Right lobe of liver (tissue), 6 donors: ENCODE measurements at regions not wholly inside any gene's neighbourhood (a gene's known extent, or its start where the extent isn't known, plus 50 kb on each side); places are given as distances from the start of the nearest gene placed in this dataset.
"Not testable (repeated sequence)": the region's sequence is repeated elsewhere in the genome, so short reads cannot be mapped to it uniquely, and the experiment has no call there.

Experiments
- ATAC-seq, 4 donors: fragments of 200-7000 bp; cut with Tn5 transposase; one replicate each; pipeline ENCODE4 v1.9.1; 2020; ENCODE audit warnings: mild to moderate bottlenecking in 4 of 4, moderate library complexity in 4 of 4
- DNase-seq, 3 donors: peaks; one replicate each; pipeline ENCODE4 v3.0.0-alpha.2; 2020
- H3K27ac ChIP-seq, 3 donors: fragments of 200-600 bp; one replicate each; pipeline ENCODE4 v1.8.0; 2022
- H3K27me3 ChIP-seq, 2 donors: fragments of 200-600 bp; one replicate each; pipeline ENCODE4 v1.8.0; 2022
- H3K36me3 ChIP-seq, 4 donors: fragments of 200-600 bp; sonication (generic) in 1 of 4; one replicate each; pipeline versions ENCODE4 v1.5.1 to v1.8.0; 2017 to 2022; ENCODE audit warnings: control low read depth in 1 of 4
- H3K4me1 ChIP-seq, 4 donors: fragments of 200-600 bp; sonication (generic) in 1 of 4; one replicate each; pipeline versions ENCODE4 v1.5.1 to v1.8.0; 2017 to 2022; ENCODE audit warnings: control low read depth in 1 of 4
- H3K4me3 ChIP-seq, 3 donors: fragments of 200-600 bp; one replicate each; pipeline ENCODE4 v1.8.0; 2022
- H3K9me3 ChIP-seq, 4 donors: fragments of 200-600 bp; sonication (generic) in 1 of 4; one replicate each; pipeline versions ENCODE4 v1.5.1 to v1.8.0; 2017 to 2022; ENCODE audit warnings: control low read depth in 1 of 4
- POLR2A ChIP-seq: fragments of 450-650 bp; IDR thresholded peaks from one replicate; pipeline ENCODE4 v1.6.1; 2017; ENCODE audit warnings: antibody characterized with exemption, mild to moderate bottlenecking
- WGBS: methylation state at CpG from one replicate; pipeline ENCODE4 v1.1.6; 2018; ENCODE audit warnings: low coverage, low lambda C conversion rate; ENCODE audit not compliant: insufficient coverage; ENCODE audit errors: missing lambda C conversion rate; 5-methylcytosine and 5-hydroxymethylcytosine counted together
- intact Hi-C, 2 donors: fragments of 100-400 bp; cut with DNase I; formaldehyde crosslinking; loops; one replicate each; pipeline versions ENCODE4 v1.11.2 to v1.14.1; 2022
- TF ChIP-seq, protein P1 (sequence below), 4 donors: fragments of 200-600 bp in 3 of 4; fragments of 450-650 bp in 1 of 4; IDR thresholded peaks; one replicate each; pipeline versions ENCODE4 v1.5.1 to v1.8.0; 2016 to 2022; ENCODE audit warnings: antibody characterized with exemption in 4 of 4, mild to moderate bottlenecking in 2 of 4
- donor health status: DM: no; HTN: yes; CAD: no.
- donor health status: DM: no; HTN: no; CAD: no.
- donor health status: DM: no; HTN: no; CAD: no.
- donor health status: DM: no; HTN: yes; CAD: no.
- donor health status: DM: no; HTN: yes; CAD: no.

DNA sequence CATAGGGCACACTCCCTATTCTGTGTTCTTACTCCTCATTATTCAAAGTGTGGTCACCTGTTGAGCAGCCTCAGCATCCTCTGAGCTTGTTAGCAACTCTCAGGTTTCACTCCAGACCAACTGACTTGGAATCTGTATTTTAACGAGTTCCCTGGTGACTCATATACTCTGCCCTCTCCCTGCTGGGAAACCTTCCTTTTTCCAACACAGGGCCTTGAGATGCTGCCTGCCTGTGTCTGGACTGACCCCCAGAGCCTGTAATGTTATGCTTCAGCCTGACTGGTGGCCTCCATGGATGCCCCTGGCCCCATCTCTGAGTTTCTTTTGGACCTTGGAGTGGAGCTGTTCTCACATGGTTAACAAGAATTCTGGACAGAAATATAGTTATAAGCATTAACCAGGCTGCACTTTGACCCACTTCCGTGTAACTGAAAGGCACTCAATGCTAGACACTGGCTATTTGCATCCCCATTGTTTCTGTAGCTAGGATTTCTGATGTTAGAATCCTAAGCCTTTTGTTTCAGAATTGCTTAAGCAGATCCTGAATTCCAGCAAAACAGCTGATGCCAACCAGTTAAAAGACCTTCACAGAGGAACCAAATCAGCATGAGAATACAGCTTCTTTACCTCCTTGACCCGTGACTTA is 262.6 kb downstream of the STIM2 start:
- Histone ChIP-seq H3K4me3 (no peak overlapping the region), H3K4me1 (no peaks in the 10 kb centered on the region), H3K27me3 (no peaks in the 10 kb centered on the region), H3K36me3 (no peaks in the 10 kb centered on the region), H3K9me3 (no peaks in the 10 kb centered on the region), H3K27ac (no peak overlapping the region)
- WGBS = 23% methylated on average over 3 of the region's 3 CpGs
- intact Hi-C loops = no loop called here
- no peak for DNase-seq
- ATAC-seq = no peak
- TF ChIP-seq, protein P1, sequence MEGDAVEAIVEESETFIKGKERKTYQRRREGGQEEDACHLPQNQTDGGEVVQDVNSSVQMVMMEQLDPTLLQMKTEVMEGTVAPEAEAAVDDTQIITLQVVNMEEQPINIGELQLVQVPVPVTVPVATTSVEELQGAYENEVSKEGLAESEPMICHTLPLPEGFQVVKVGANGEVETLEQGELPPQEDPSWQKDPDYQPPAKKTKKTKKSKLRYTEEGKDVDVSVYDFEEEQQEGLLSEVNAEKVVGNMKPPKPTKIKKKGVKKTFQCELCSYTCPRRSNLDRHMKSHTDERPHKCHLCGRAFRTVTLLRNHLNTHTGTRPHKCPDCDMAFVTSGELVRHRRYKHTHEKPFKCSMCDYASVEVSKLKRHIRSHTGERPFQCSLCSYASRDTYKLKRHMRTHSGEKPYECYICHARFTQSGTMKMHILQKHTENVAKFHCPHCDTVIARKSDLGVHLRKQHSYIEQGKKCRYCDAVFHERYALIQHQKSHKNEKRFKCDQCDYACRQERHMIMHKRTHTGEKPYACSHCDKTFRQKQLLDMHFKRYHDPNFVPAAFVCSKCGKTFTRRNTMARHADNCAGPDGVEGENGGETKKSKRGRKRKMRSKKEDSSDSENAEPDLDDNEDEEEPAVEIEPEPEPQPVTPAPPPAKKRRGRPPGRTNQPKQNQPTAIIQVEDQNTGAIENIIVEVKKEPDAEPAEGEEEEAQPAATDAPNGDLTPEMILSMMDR (IDR thresholded peaks at IDR 0.05) = no peak
- no peak for TF ChIP-seq POLR2A

DNA sequence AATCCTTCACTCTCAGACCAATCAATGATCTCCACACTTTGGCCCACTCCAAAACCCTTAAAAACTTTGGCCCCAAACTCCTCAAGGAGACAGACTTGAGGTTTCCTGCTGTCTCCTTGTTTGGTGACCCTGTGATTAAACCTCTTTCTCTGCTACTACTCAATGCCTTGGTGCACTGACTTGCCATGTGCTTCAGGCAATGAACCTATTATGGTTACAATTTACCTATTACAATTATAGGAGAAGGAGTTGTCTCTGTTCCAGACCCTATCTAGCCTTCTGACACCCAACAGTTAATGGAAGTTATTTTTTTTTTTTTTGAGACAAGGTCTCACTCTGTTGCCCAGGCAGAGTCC is 263.1 kb downstream of the STIM2 start:
- intact Hi-C loops = no loop called here
- Histone ChIP-seq H3K27ac (no peak overlapping the region), H3K27me3 (no peaks in the 10 kb centered on the region), H3K4me3 (no peak overlapping the region), H3K9me3 (no peaks in the 10 kb centered on the region), H3K4me1 (no peaks in the 10 kb centered on the region), H3K36me3 (no peaks in the 10 kb centered on the region)
- no peak for TF ChIP-seq POLR2A
- TF ChIP-seq, protein P1 (IDR thresholded peaks at IDR 0.05) = no peak
- DNase-seq = no peak
- no peak for ATAC-seq

DNA sequence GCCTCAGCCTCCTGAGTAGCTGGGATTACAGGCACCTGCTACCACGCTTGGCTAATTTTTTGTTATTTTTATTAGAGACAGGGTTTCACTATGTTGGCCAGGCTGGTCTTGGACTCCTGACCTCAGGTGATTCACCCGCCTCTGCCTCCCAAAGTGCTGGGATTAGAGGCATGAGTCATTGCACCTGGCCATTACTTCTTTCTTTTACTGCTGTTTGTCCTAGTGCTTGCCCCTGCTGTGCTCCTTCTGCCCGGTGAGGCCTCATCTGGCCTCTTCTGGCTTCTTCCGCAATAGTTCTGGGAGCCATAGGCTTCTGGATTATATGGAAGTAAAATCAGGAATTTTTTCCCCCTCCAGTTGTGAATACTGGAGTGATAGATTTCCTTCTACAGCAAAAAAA is 266.3 kb downstream of the STIM2 start:
- DNase-seq, H3K27ac ChIP-seq, ATAC-seq, intact Hi-C loops, H3K4me3 ChIP-seq, H3K36me3 ChIP-seq, H3K27me3 ChIP-seq, H3K9me3 ChIP-seq, H3K4me1 ChIP-seq: not testable (repeated sequence)
- WGBS = 33% methylated on average over 4 of the region's 4 CpGs

DNA sequence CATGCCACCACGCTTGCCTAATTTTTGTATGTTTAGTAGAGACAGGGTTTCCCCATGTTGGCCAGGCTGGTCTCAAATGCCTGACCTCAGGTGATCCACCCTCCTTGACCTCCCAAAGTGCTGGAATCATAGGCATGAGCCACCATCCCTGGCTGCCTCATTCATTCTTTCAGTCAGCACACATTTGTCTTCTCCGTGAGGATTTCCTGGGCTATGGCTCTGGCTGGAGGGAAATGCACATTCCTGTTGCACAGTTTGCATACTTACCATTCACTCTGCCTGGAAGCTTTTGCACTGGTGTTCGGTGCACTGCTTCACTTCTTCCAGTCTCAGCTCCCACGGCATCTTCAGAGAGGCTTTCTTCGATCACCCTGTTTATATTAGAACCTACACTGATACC is 267.8 kb downstream of the STIM2 start:
- H3K4me3 ChIP-seq = no peak overlapping the region
- no peaks in the 10 kb centered on the region for H3K4me1 ChIP-seq
- no peak for TF ChIP-seq POLR2A
- TF ChIP-seq, protein P1 (IDR thresholded peaks at IDR 0.05) = no peak
- DNase-seq (no peak), ATAC-seq (no peak)
- H3K27me3 ChIP-seq = no peaks in the 10 kb centered on the region
- intact Hi-C loops = no loop called here
- no peaks in the 10 kb centered on the region for H3K36me3 ChIP-seq
- whole genome bisulfite sequencing = 83% methylated on average over 5 of the region's 5 CpGs
- no peaks in the 10 kb centered on the region for H3K9me3 ChIP-seq
- H3K27ac ChIP-seq = no peak overlapping the region

DNA sequence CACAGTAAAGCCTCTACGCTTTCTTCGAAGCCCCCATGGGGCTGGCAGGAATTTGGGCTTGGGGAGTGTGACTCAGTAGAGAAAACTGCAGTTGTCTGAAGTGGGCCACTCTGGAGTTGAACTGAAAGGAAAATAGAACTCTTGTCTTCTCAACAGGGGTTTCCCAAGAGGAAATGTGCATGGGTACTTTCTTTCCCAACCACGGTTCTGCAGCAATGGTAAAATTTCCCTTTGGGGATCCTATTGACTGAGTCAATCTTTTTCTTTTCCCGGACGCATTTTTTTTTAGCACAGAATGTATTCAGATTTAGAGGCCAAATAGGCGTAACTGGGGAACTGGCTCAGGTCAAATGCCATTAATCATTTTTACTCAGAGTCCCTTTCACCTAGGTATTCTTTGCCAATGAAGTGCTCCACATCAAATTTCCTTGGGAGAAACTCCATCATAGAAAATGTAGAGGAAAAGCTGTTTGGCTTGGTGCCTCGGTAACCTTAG is 269.3 kb downstream of the STIM2 start:
- TF ChIP-seq POLR2A = no peak
- TF ChIP-seq, protein P1 (IDR thresholded peaks at IDR 0.05) = no peak
- H3K27ac ChIP-seq = no peak overlapping the region
- H3K27me3 ChIP-seq = no peaks in the 10 kb centered on the region
- H3K36me3 ChIP-seq = no peaks in the 10 kb centered on the region
- DNase-seq (no peak), ATAC-seq (no peak)
- no peaks in the 10 kb centered on the region for H3K4me1 ChIP-seq
- intact Hi-C loops = no loop called here
- WGBS = 73% methylated on average over 7 of the region's 7 CpGs
- H3K9me3 ChIP-seq = no peaks in the 10 kb centered on the region
- no peak overlapping the region for H3K4me3 ChIP-seq
